Type B pancreatic cell (in vitro differentiated cells): ENCODE measurements at regions not wholly inside any gene's neighbourhood (a gene's known extent, or its start where the extent isn't known, plus 50 kb on each side); places are given as distances from the start of the nearest gene placed in this dataset.

ENCODE experiments used
- DNase-seq: peaks from one replicate; pipeline ENCODE4 v3.0.0; 2021; ENCODE audit warnings: mixed read lengths; ENCODE audit not compliant: unreplicated experiment; ENCODE audit errors: extremely low spot score
- H3K27ac Mint-ChIP-seq: 2 replicates; pipeline ENCODE4 v1.8.0; 2021; ENCODE audit warnings: mild to moderate bottlenecking, mixed read lengths
- H3K27me3 Mint-ChIP-seq: 2 replicates; pipeline ENCODE4 v1.8.0; 2021; ENCODE audit warnings: mixed read lengths
- H3K36me3 Mint-ChIP-seq: 2 replicates; pipeline ENCODE4 v1.8.0; 2021; ENCODE audit warnings: mixed read lengths
- H3K4me1 Mint-ChIP-seq: one replicate; pipeline ENCODE4 v1.8.0; 2021; ENCODE audit warnings: mixed read lengths; ENCODE audit not compliant: unreplicated experiment
- H3K4me3 Mint-ChIP-seq: 2 replicates; pipeline ENCODE4 v1.8.0; 2021; ENCODE audit warnings: mild to moderate bottlenecking, mixed read lengths
- H3K9me3 Mint-ChIP-seq: 2 replicates; pipeline ENCODE4 v1.8.0; 2021; ENCODE audit warnings: mixed read lengths
- TF ChIP-seq, protein P1 (sequence below): fragments of 200-600 bp; sonication (generic); conservative IDR thresholded peaks from 2 replicates; pipeline ENCODE4 v1.5.0; 2021; ENCODE audit warnings: antibody characterized with exemption, mild to moderate bottlenecking

DNA sequence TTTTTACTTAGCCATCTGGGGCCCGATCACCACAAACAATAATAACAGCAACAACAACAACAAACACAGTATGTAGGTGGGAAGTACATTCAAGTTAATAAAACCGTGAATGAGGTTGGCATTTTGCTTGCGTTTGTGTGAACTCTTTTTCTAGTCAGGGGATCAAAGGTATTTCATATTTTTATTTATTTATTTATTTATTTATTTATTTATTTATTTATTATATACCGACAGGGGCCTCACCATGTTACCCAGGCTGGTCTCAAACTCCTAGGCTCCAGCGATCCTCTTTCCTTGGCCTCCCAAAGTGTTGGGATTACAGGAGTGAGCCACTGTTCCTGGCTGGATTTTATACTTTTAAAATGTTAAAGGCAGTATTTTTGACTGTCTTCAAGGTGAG, 325.4 kb downstream of the RAPGEF2 start:
- H3K27ac Mint-ChIP-seq = no peak overlapping the region

DNA sequence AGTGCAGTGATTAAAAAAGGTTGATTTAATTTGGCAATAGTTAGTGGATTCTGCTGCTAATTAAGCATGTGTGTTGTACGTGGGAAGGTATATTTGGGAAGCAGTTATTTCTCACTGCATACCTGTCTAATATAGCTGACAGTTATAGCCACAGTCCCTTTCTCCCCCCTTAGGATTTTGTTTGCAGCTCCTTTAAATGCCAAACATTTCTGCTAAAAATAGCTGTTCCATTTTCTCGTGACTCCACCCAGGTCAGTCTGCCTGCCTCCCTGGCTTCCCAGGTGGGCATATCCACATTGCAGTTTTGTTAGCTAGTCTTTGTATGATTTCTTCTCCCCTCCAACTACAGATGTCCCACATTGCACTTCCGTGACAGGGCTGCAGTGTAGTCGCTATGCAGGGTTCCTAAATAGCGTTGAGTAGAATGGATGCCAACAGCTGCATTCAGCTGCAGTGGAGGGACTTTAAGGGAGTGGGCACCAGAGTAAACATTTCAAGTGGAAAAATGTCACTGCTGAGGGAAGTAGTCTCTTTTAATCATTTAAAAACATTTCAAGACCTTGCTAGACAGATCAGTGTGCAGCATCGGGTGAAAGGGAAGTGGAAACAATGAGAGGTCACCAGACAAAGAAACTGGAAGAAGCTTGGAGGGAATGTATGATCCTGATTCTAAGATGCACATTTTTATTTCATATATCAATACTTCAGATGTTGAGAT, 326.3 kb downstream of the RAPGEF2 start:
- no peak for DNase-seq
- H3K9me3 Mint-ChIP-seq = no peaks in the 10 kb centered on the region
- H3K4me1 Mint-ChIP-seq = peaks cover 12% of the 10 kb centered on the region
- H3K27me3 Mint-ChIP-seq = no peaks in the 10 kb centered on the region
- H3K4me3 Mint-ChIP-seq = no peak overlapping the region
- no peaks in the 10 kb centered on the region for H3K36me3 Mint-ChIP-seq
- TF ChIP-seq, protein P1, sequence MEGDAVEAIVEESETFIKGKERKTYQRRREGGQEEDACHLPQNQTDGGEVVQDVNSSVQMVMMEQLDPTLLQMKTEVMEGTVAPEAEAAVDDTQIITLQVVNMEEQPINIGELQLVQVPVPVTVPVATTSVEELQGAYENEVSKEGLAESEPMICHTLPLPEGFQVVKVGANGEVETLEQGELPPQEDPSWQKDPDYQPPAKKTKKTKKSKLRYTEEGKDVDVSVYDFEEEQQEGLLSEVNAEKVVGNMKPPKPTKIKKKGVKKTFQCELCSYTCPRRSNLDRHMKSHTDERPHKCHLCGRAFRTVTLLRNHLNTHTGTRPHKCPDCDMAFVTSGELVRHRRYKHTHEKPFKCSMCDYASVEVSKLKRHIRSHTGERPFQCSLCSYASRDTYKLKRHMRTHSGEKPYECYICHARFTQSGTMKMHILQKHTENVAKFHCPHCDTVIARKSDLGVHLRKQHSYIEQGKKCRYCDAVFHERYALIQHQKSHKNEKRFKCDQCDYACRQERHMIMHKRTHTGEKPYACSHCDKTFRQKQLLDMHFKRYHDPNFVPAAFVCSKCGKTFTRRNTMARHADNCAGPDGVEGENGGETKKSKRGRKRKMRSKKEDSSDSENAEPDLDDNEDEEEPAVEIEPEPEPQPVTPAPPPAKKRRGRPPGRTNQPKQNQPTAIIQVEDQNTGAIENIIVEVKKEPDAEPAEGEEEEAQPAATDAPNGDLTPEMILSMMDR = no peak
- H3K27ac Mint-ChIP-seq = no peak overlapping the region

More for the DNA sequence above, 325.4 kb downstream of the RAPGEF2 start:
- Mint-ChIP-seq H3K4me1 (peaks cover 12% of the 10 kb centered on the region), H3K4me3 (no peak overlapping the region), H3K9me3 (no peaks in the 10 kb centered on the region), H3K27me3 (no peaks in the 10 kb centered on the region), H3K36me3 (no peaks in the 10 kb centered on the region)
- no peak for DNase-seq
- TF ChIP-seq, protein P1 = no peak

DNA sequence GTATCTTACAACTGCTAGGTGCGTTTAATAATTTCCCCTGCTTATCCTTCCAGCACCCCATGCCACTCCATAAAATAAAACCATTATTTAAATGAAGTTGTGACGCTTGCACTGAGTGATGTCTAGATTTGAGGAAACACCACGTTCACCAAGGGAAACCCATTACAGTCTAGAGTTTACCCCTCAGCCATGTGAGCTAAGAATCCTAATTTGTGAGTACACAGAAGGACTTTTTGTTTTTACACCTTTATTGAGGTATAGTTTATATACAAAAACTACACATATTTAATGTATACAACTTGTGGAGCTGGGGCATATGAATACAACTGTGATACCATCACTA, 326.8 kb downstream of the RAPGEF2 start:
- Mint-ChIP-seq H3K4me3 (no peak overlapping the region), H3K27me3 (no peaks in the 10 kb centered on the region), H3K27ac (no peak overlapping the region), H3K4me1 (peaks cover 12% of the 10 kb centered on the region), H3K36me3 (no peaks in the 10 kb centered on the region), H3K9me3 (no peaks in the 10 kb centered on the region)
- TF ChIP-seq, protein P1 = no peak
- no peak for DNase-seq

- no peak overlapping the region for H3K4me3 Mint-ChIP-seq
- H3K4me1 Mint-ChIP-seq = peaks cover 8% of the 10 kb centered on the region
- H3K27ac Mint-ChIP-seq = no peak overlapping the region
- DNase-seq = no peak
- TF ChIP-seq, protein P1 = no peak
- H3K36me3 Mint-ChIP-seq = no peaks in the 10 kb centered on the region
- H3K27me3 Mint-ChIP-seq = no peaks in the 10 kb centered on the region
- no peaks in the 10 kb centered on the region for H3K9me3 Mint-ChIP-seq
These were observed 328.0 kb downstream of the RAPGEF2 start for GRCh38 chr4:159430896-159431295.

DNA sequence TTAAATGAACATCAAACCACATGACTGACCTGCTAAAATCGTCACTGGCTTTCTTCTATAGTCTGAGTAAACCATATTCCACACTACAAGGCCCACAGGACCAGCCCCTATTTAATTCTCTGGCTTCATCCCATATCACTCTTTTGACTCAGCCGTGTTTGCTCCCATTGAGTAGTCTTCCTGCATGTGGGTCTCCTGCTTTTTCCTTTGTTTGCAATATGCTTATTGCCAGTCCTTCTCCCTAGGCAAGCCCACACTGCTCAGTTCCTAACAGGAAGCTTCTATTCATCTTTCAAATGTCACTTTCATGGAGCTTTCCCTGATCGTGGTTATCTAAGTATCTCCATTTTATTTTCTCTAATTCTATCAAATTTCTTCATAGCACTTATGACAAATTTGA, 329.6 kb downstream of the RAPGEF2 start:
- H3K36me3 Mint-ChIP-seq = no peaks in the 10 kb centered on the region
- peaks cover 6% of the 10 kb centered on the region for H3K4me1 Mint-ChIP-seq
- no peak overlapping the region for H3K27ac Mint-ChIP-seq
- H3K4me3 Mint-ChIP-seq = no peak overlapping the region
- TF ChIP-seq, protein P1 = no peak
- no peak for DNase-seq
- no peaks in the 10 kb centered on the region for H3K9me3 Mint-ChIP-seq
- no peaks in the 10 kb centered on the region for H3K27me3 Mint-ChIP-seq
